ENCODE measurements at regions not wholly inside any gene's neighbourhood (a gene's known extent, or its start where the extent isn't known, plus 50 kb on each side); places are given as distances from the start of the nearest gene placed in this dataset.
A peak's percentile ranks its signal among the peaks of the same experiment; 100 is the strongest.

DNA sequence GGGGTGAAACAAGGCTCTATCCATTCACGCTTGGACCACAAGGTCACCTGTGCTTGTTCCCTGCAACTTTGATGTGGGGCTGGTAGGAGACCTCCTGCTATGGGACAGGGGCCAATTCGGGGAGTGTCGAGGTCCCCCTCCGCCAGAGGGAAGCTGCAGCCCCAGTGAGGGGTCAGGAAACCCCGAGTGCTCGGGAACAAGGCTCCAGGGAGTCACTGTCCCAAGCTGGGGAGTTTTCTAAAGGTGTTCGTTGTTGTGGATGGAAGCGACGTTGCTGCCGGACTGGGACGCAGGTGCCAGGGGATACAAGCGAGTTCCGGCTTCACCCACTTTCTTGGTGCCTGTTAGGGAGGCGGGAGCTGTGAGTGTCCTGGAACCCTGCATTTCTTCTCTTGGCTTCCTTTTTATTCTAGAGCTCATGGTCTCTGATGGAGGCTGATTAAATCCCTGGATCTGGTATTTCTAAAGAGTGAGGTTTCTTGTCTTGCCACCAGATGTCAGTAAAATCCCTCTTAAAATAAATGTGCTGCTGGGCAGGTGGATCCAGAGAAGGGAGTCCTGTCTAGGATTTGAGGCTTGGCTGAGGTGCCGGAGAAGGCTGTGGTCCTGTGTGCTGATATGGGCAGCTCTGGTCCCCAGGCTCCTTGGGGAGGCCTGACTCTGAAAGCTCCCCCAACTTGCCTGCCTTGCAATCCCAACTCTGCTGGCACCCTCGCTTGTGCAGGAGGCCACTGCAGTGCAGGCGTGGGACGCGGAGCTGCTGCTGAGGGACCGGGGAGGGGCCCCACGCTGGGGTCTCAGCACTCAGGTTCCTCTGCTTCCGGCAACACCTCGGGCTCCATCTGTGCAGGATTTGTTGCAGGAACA, 153.9 kb downstream of the TEX29 start:
- H3K4me1 ChIP-seq (ENCODE audit: control insufficient read depth in 5 of 5, insufficient read depth in 5 of 5, low read length in 5 of 5): no peaks in the 10 kb centered on the region
- TF ChIP-seq CTCF (IDR thresholded peaks at IDR 0.05; ENCODE audit: control extremely low read depth, extremely low read depth): peak; percentile 2
- H3K9ac ChIP-seq (ENCODE audit: insufficient read depth in 1 of 2, low read length in 2 of 2): no peak overlapping the region
- H3K27ac ChIP-seq (ENCODE audit: low read depth in 1 of 2, low read length in 1 of 2): no peak overlapping the region
- DNase-seq (peak in 2 of 3 donors; percentile 54 to 62), ATAC-seq (ENCODE audit: insufficient read depth, low FRiP score) (no peak)
- H3K27me3 ChIP-seq (ENCODE audit: control insufficient read depth in 3 of 3, insufficient read depth in 3 of 3, low read length in 2 of 3): peaks cover 0 to 11% (median 0%) of the 10 kb centered on the region in 3 donors
- H3K9me3 ChIP-seq (ENCODE audit: control insufficient read depth in 4 of 4, insufficient read depth in 3 of 4, low read length in 3 of 4): no peaks in the 10 kb centered on the region
- no peak overlapping the region for H3K4me3 ChIP-seq
- WGBS, 2 donors: 62 to 73% methylated on average over 23 of the region's 23 CpGs
- no peaks in the 10 kb centered on the region for H3K36me3 ChIP-seq (ENCODE audit: control insufficient read depth in 4 of 4, insufficient read depth in 4 of 4, low read length in 4 of 4)

GRCh38 chr13:111475488-111475887, 155.0 kb downstream of the TEX29 start:
- no peak overlapping the region for H3K4me3 ChIP-seq
- no peak overlapping the region for H3K27ac ChIP-seq (ENCODE audit: low read depth in 1 of 2, low read length in 1 of 2)
- H3K27me3 ChIP-seq (ENCODE audit: control insufficient read depth in 3 of 3, insufficient read depth in 3 of 3, low read length in 2 of 3): peaks cover 0 to 11% (median 0%) of the 10 kb centered on the region in 3 donors
- H3K4me1 ChIP-seq (ENCODE audit: control insufficient read depth in 5 of 5, insufficient read depth in 5 of 5, low read length in 5 of 5): no peaks in the 10 kb centered on the region
- ATAC-seq (ENCODE audit: insufficient read depth, low FRiP score) (no peak), DNase-seq (no peak)
- H3K36me3 ChIP-seq (ENCODE audit: control insufficient read depth in 4 of 4, insufficient read depth in 4 of 4, low read length in 4 of 4): no peaks in the 10 kb centered on the region
- no peak overlapping the region for H3K9ac ChIP-seq (ENCODE audit: insufficient read depth in 1 of 2, low read length in 2 of 2)
- 84 to 89% methylated on average over 8 of the region's 8 CpGs for WGBS, 2 donors
- no peaks in the 10 kb centered on the region for H3K9me3 ChIP-seq (ENCODE audit: control insufficient read depth in 4 of 4, insufficient read depth in 3 of 4, low read length in 3 of 4)
- no peak for TF ChIP-seq CTCF (IDR thresholded peaks at IDR 0.05; ENCODE audit: control extremely low read depth, extremely low read depth)

- Histone ChIP-seq H3K36me3 (ENCODE audit: control insufficient read depth in 4 of 4, insufficient read depth in 4 of 4, low read length in 4 of 4) (no peaks in the 10 kb centered on the region), H3K9ac (ENCODE audit: insufficient read depth in 1 of 2, low read length in 2 of 2) (no peak overlapping the region), H3K4me3 (no peak overlapping the region), H3K27ac (ENCODE audit: low read depth in 1 of 2, low read length in 1 of 2) (no peak overlapping the region), H3K9me3 (ENCODE audit: control insufficient read depth in 4 of 4, insufficient read depth in 3 of 4, low read length in 3 of 4) (no peaks in the 10 kb centered on the region), H3K27me3 (ENCODE audit: control insufficient read depth in 3 of 3, insufficient read depth in 3 of 3, low read length in 2 of 3) (peaks cover 0 to 8% (median 0%) of the 10 kb centered on the region in 3 donors), H3K4me1 (ENCODE audit: control insufficient read depth in 5 of 5, insufficient read depth in 5 of 5, low read length in 5 of 5) (no peaks in the 10 kb centered on the region)
- no peak for TF ChIP-seq CTCF (IDR thresholded peaks at IDR 0.05; ENCODE audit: control extremely low read depth, extremely low read depth)
- DNase-seq (no peak), ATAC-seq (ENCODE audit: insufficient read depth, low FRiP score) (no peak)
- WGBS, 2 donors: 85 to 89% methylated on average over 6 of the region's 6 CpGs
These were observed 155.8 kb downstream of the TEX29 start for GRCh38 chr13:111476197-111476596.
